IMR-90 (cell line): ENCODE measurements at regions not wholly inside any gene's neighbourhood (a gene's known extent, or its start where the extent isn't known, plus 50 kb on each side); places are given as distances from the start of the nearest gene placed in this dataset.

Source experiments
- ATAC-seq: fragments of 200-7000 bp; cut with Tn5 transposase; 2 replicates; pipeline ENCODE4 v1.9.1; 2020; ENCODE audit warnings: low read depth, mild to moderate bottlenecking, moderate library complexity
- BruUV-seq: library from RNA; stranded (reverse); fragments of 400-500 nt; replicated peaks from 2 replicates; lab custom pipeline; 2021; lab: Mats Ljungman, UMichigan
- CTCF ChIA-PET: fragments of 300-600 bp; formaldehyde crosslinking; extraction: SDS; loops from one replicate; lab custom pipeline; 2021; ENCODE audit warnings: antibody characterized with exemption; lab: Yijun Ruan, JAX
- POLR2A ChIA-PET: fragments of 300-600 bp; sonication (Branson Sonifier 250); formaldehyde crosslinking; loops from one replicate; lab custom pipeline; 2022; ENCODE audit warnings: antibody characterized with exemption; ENCODE audit not compliant: unreplicated experiment; lab: Charles Lee
- DNase-seq: peaks from one replicate; pipeline ENCODE4 v3.0.0; 2013
- H2AFZ ChIP-seq: replicated peaks from 2 replicates; pipeline ENCODE3; 2013; ENCODE audit warnings: low read length, mild to moderate bottlenecking; ENCODE audit not compliant: poor library complexity
- H2AK5ac ChIP-seq: 2 replicates; pipeline ENCODE4 v1.6.1; 2013; ENCODE audit warnings: low read depth, low read length, inconsistent platforms
- H2AK9ac ChIP-seq: replicated peaks from 2 replicates; pipeline ENCODE3; 2013; ENCODE audit warnings: mild to moderate bottlenecking, low read depth, low read length, moderate library complexity; ENCODE audit not compliant: poor library complexity
- H2BK120ac ChIP-seq: 2 replicates; pipeline ENCODE4 v1.6.1; 2013; ENCODE audit warnings: low read depth, low read length, inconsistent platforms
- H2BK15ac ChIP-seq: 3 replicates; pipeline ENCODE4 v1.6.1; 2013; ENCODE audit warnings: low read depth, low read length, inconsistent platforms
- H2BK20ac ChIP-seq: 2 replicates; pipeline ENCODE4 v1.6.1; 2013; ENCODE audit warnings: low read depth, mild to moderate bottlenecking, inconsistent platforms, low read length, moderate library complexity
- H2BK5ac ChIP-seq: 2 replicates; pipeline ENCODE4 v1.6.1; 2013; ENCODE audit warnings: mild to moderate bottlenecking, low read depth, low read length, inconsistent platforms; ENCODE audit not compliant: poor library complexity, severe bottlenecking
- H3K14ac ChIP-seq: replicated peaks from 2 replicates; pipeline ENCODE4 v1.6.1; 2013; ENCODE audit warnings: low read depth, low read length, inconsistent platforms
- H3K18ac ChIP-seq: 2 replicates; pipeline ENCODE4 v1.6.1; 2013; ENCODE audit warnings: low read depth, low read length, control low read depth
- H3K23ac ChIP-seq: 2 replicates; pipeline ENCODE4 v1.6.1; 2013; ENCODE audit warnings: low read depth, low read length, inconsistent platforms
- H3K27ac ChIP-seq: 2 replicates; pipeline ENCODE4 v1.5.1; 2013; ENCODE audit warnings: mild to moderate bottlenecking, control low read depth, low read length; ENCODE audit not compliant: insufficient read depth
- H3K27me3 ChIP-seq: 2 replicates; pipeline ENCODE4 v1.6.1; 2013; ENCODE audit warnings: low read length; ENCODE audit not compliant: control insufficient read depth, insufficient read depth
- H3K36me3 ChIP-seq: 2 replicates; pipeline ENCODE4 v1.6.1; 2013; ENCODE audit warnings: low read length, mixed read lengths; ENCODE audit not compliant: control insufficient read depth, insufficient read depth
- H3K4ac ChIP-seq: 2 replicates; pipeline ENCODE4 v1.6.1; 2013; ENCODE audit warnings: low read depth, low read length, inconsistent platforms
- H3K4me1 ChIP-seq: 2 replicates; pipeline ENCODE4 v1.6.1; 2013; ENCODE audit warnings: low read length, mixed read lengths; ENCODE audit not compliant: control insufficient read depth, insufficient read depth
- H3K4me2 ChIP-seq: 2 replicates; pipeline ENCODE4 v1.6.1; 2013; ENCODE audit warnings: low read depth, mild to moderate bottlenecking, control low read depth, low read length, moderate library complexity
- H3K4me3 ChIP-seq: 2 replicates; pipeline ENCODE4 v1.5.1; 2013; ENCODE audit warnings: low read depth, mild to moderate bottlenecking, control low read depth, low read length, moderate library complexity; ENCODE audit not compliant: insufficient read depth
- H3K56ac ChIP-seq: 2 replicates; pipeline ENCODE4 v1.6.1; 2013; ENCODE audit warnings: low read length, inconsistent platforms; ENCODE audit not compliant: insufficient read depth; ENCODE audit errors: extremely low read depth
- H3K79me1 ChIP-seq, 2 experiments: 2 replicates each; pipeline ENCODE4 v1.6.1; 2013; ENCODE audit warnings: low read length in 2 of 2, inconsistent platforms in 1 of 2, low read depth in 1 of 2
- H3K9ac ChIP-seq: 2 replicates; pipeline ENCODE4 v1.6.1; 2013; ENCODE audit warnings: low read depth, low read length, control low read depth
- H3K9me1 ChIP-seq: 2 replicates; pipeline ENCODE4 v1.6.1; 2013; ENCODE audit warnings: low read length, inconsistent platforms; ENCODE audit not compliant: insufficient read depth
- H3K9me3 ChIP-seq: 2 replicates; pipeline ENCODE4 v1.6.1; 2013; ENCODE audit warnings: low read length; ENCODE audit not compliant: control insufficient read depth, insufficient read depth
- H4K20me1 ChIP-seq: 2 replicates; pipeline ENCODE4 v1.6.1; 2013; ENCODE audit warnings: low read length, inconsistent platforms; ENCODE audit not compliant: insufficient read depth
- H4K5ac ChIP-seq: 2 replicates; pipeline ENCODE4 v1.6.1; 2013; ENCODE audit warnings: mild to moderate bottlenecking, low read depth, low read length, control low read depth
- H4K8ac ChIP-seq, 2 experiments: 2 replicates each; pipeline ENCODE4 v1.6.1; 2013; ENCODE audit warnings: low read depth in 2 of 2, low read length in 2 of 2, control low read depth in 1 of 2, inconsistent platforms in 1 of 2
- H4K91ac ChIP-seq: 2 replicates; pipeline ENCODE4 v1.6.1; 2013; ENCODE audit warnings: low read depth, low read length, inconsistent platforms; ENCODE audit not compliant: insufficient read depth
- CEBPB ChIP-seq: IDR thresholded peaks from 2 replicates; pipeline ENCODE4 v1.6.1; 2012; ENCODE audit warnings: low read depth, low read length, improper control_type of control experiment
- CHD1 ChIP-seq: IDR thresholded peaks from 2 replicates; pipeline ENCODE4 v1.6.1; 2012; ENCODE audit warnings: low read depth, low read length, improper control_type of control experiment
- ELK1 ChIP-seq: fragments of 150-350 bp; IDR thresholded peaks from 2 replicates; pipeline ENCODE4 v1.6.1; 2016; ENCODE audit warnings: low read depth, mild to moderate bottlenecking, low read length, moderate library complexity, borderline replicate concordance
- MAFK ChIP-seq: IDR thresholded peaks from 2 replicates; pipeline ENCODE4 v1.6.1; 2012; ENCODE audit warnings: low read depth, low read length, improper control_type of control experiment
- MXI1 ChIP-seq: IDR thresholded peaks from 2 replicates; pipeline ENCODE4 v1.6.1; 2012; ENCODE audit warnings: low read depth, mild to moderate bottlenecking, low read length, moderate library complexity, borderline replicate concordance
- RFX5 ChIP-seq: IDR thresholded peaks from 2 replicates; pipeline ENCODE4 v1.8.0; 2012; ENCODE audit warnings: low read depth, mild to moderate bottlenecking, low read length, moderate library complexity
- SMC3 ChIP-seq: fragments of 150-350 bp; IDR thresholded peaks from 2 replicates; pipeline ENCODE4 v1.6.1; 2016; ENCODE audit warnings: low read depth, mild to moderate bottlenecking, antibody characterized with exemption, low read length, moderate library complexity
- USF2 ChIP-seq: fragments of 150-350 bp; IDR thresholded peaks from 2 replicates; pipeline ENCODE4 v1.6.1; 2017; ENCODE audit warnings: mild to moderate bottlenecking, antibody characterized with exemption, low read length, low read depth
- WGBS, 2 experiments: methylation state at CpG; one replicate each; pipeline versions ENCODE4 v1.1.5 to v1.1.7; 2013; ENCODE audit warnings: missing lambda C conversion rate in 2 of 2; ENCODE audit not compliant: insufficient read length in 1 of 2; ENCODE audit errors: extremely low coverage in 2 of 2; 5-methylcytosine and 5-hydroxymethylcytosine counted together
- dilution Hi-C: fragments of 300-500 bp; cut with HindIII; formaldehyde crosslinking; loops from one replicate; pipeline ENCODE4 v1.14.3; 2018; ENCODE audit warnings: low sequenced_read_pairs; ENCODE audit not compliant: unreplicated experiment
- in situ Hi-C: fragments of 300-500 bp; cut with MboI; formaldehyde crosslinking; loops from 3 replicates; pipeline ENCODE4 v1.14.3; 2019; ENCODE audit warnings: low sequenced_read_pairs, inconsistent platforms, mixed read lengths
- intact Hi-C: fragments of 100-400 bp; cut with micrococcal nuclease; formaldehyde crosslinking; loops from 2 replicates; pipeline ENCODE4 v1.10.0; 2022

- no peak for ATAC-seq
- Histone ChIP-seq H4K5ac (no peak overlapping the region), H2BK20ac (no peak overlapping the region), H2BK120ac (no peak overlapping the region), H2AK9ac (no peak overlapping the region), H4K91ac (no peak overlapping the region), H3K79me1 (no peaks in the 10 kb centered on the region), H3K56ac (no peak overlapping the region), H2AFZ (no peak overlapping the region), H3K9ac (no peak overlapping the region), H3K4me1 (no peaks in the 10 kb centered on the region), H3K23ac (no peak overlapping the region), H3K36me3 (no peaks in the 10 kb centered on the region), H3K9me1 (no peaks in the 10 kb centered on the region), H3K4me3 (no peak overlapping the region), H3K18ac (no peak overlapping the region), H3K27me3 (no peaks in the 10 kb centered on the region), H3K4me2 (no peak overlapping the region), H2BK15ac (no peak overlapping the region), H2BK5ac (no peak overlapping the region), H2AK5ac (no peak overlapping the region), H3K9me3 (no peaks in the 10 kb centered on the region), H4K8ac (no peak overlapping the region), H4K20me1 (no peaks in the 10 kb centered on the region), H3K27ac (no peak overlapping the region), H3K4ac (no peak overlapping the region), H3K14ac (no peak overlapping the region)
- no peak for DNase-seq
- POLR2A ChIA-PET, result no interaction called here
- dilution Hi-C loops (no loop called here), intact Hi-C loops (no loop called here), in situ Hi-C loops (no loop called here)
- CTCF ChIA-PET, result no interaction called here
- BruUV-seq, result no TSS peak
- TF ChIP-seq CHD1 (no peak), SMC3 (no peak), MAFK (no peak), ELK1 (no peak), USF2 (no peak), MXI1 (no peak), RFX5 (no peak), CEBPB (no peak)
- WGBS, 2 experiments, result 92% methylated on average over 2 of the region's 2 CpGs; no CpG with 5 or more reads in 1 of the 2 experiments
Measured at GRCh38 chr11:111153194-111153593, 92.3 kb upstream of the POU2AF2 start.
